WERI-Rb-1 (cell line): ENCODE measurements at regions not wholly inside any gene's neighbourhood (a gene's known extent, or its start where the extent isn't known, plus 50 kb on each side); places are given as distances from the start of the nearest gene placed in this dataset.
"Not testable (repeated sequence)": the region's sequence is repeated elsewhere in the genome, so short reads cannot be mapped to it uniquely, and the experiment has no call there.

ENCODE experiments used
- DNase-seq: peaks from one replicate; pipeline ENCODE4 v3.0.0-alpha.2; 2020
- H3K27ac ChIP-seq: fragments of 250-450 bp; sonication (Bioruptor Pico); 2 replicates; pipeline ENCODE4 v1.5.1; 2020; ENCODE audit warnings: mild to moderate bottlenecking, moderate library complexity
- H3K27me3 ChIP-seq: fragments of 250-450 bp; sonication (Bioruptor Pico); 2 replicates; pipeline ENCODE4 v1.5.1; 2021; ENCODE audit warnings: mild to moderate bottlenecking, low read depth, moderate library complexity; ENCODE audit not compliant: insufficient read depth, severe bottlenecking
- H3K36me3 ChIP-seq: fragments of 250-450 bp; sonication (Bioruptor Pico); 2 replicates; pipeline ENCODE4 v1.5.1; 2020; ENCODE audit warnings: mild to moderate bottlenecking, moderate library complexity
- H3K4me3 ChIP-seq: 2 replicates; pipeline ENCODE4 v1.5.1; 2011; ENCODE audit warnings: low read depth, mild to moderate bottlenecking, control low read depth, low read length
- H3K9me3 ChIP-seq: fragments of 250-450 bp; sonication (Bioruptor Pico); 2 replicates; pipeline ENCODE4 v1.5.1; 2021; ENCODE audit warnings: mild to moderate bottlenecking, moderate library complexity; ENCODE audit not compliant: severe bottlenecking

DNA sequence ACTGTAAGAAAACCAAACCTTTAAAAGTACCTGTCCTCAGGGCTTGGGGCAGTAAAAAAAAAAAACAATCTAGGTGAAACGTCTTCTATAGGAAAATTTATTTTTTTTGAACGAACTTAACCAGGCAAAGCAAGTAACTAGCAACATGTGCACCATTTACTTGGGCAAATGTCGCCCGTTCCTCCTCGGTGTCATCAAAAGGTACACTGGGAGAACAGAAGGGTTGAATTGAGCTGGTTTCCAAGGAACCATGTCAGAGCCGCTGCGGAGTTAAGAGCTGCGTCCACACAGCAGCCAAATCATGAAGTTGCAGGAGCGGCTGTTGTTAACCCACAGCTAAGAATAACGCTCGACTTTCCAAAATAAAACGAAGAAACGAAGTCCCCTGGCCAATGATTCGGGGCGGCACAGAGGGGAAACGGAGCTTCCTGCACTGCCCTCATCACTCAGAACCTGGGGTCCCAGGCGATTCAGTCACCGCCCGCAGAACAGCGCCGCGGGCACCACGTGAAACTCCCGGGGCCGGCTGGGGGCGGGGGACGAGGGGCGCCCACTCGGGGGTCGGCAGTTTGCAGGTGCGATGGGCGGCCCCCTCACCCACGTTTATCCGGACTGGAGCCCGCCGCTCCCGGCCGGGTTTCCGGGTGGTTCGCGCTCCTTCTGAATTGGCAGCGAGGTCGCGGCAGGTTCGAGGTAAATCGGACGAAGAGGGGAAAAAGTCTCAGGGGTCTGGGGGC, 53.6 kb upstream of the PLGLB1 start:
- peak overlapping the region; percentile 54 for H3K4me3 ChIP-seq
- not testable (repeated sequence) for H3K27ac ChIP-seq
- DNase-seq: peak; percentile 15

GRCh38 chr2:87075791-87076252, 54.2 kb upstream of the PLGLB1 start:
- not testable (repeated sequence) for H3K36me3 ChIP-seq, H3K9me3 ChIP-seq, H3K27me3 ChIP-seq
- DNase-seq: peak; percentile 40
- peak overlapping the region; percentile 80 for H3K27ac ChIP-seq
- H3K4me3 ChIP-seq: peak overlapping the region; percentile 60

More for the DNA sequence above, 53.6 kb upstream of the PLGLB1 start:
- not testable (repeated sequence) for H3K36me3 ChIP-seq, H3K9me3 ChIP-seq, H3K27me3 ChIP-seq

DNA sequence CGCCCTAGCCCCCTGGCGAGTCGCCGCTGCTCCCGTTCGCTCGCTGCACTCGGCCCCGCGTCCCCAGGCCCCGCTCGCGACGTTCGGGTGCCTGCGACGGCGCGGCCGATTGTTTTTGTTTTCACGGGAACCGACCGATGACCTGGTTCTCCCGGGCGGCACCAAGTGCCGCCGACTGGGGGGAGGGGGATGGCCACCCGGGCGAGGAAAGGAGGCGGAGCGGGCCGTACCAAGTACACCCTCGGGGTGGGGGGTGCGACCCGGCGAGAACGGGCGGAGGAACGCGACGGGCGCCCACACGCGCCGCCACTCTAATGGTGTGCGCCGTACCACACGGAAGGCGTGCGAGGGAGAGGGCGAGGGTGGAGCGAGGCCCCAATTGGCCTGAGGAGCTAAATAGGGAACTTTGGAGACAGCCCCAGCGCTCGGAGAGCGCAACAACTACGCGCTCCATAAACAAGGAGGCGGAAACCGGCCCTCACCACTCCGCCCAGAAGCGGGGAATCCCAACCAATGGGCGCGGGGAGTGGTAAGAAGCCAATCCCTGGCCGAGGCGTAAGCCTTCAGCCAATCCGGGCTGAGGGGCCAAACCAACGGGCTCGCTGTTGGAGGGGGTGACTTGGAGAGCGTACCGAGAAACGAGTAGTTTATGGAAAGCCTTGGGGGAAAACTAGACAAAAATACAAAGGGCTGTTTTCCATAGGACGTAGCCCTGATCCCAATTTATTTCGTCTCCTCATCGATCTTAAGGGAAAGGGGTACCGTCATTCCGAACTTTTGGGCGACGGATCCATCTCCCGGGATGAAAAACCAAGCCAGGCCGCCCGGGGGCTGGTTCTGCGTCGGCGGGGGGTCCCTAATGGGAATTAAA, 54.8 kb upstream of the PLGLB1 start:
- DNase-seq: peak; percentile 93
- Histone ChIP-seq H3K27ac (peak overlapping the region; percentile 86), H3K4me3 (peak overlapping the region; percentile 60)
- H3K9me3 ChIP-seq, H3K27me3 ChIP-seq, H3K36me3 ChIP-seq: not testable (repeated sequence)

- Histone ChIP-seq H3K27ac (peak overlapping the region; percentile 86), H3K4me3 (peak overlapping the region; percentile 60)
- not testable (repeated sequence) for H3K9me3 ChIP-seq, H3K27me3 ChIP-seq, DNase-seq, H3K36me3 ChIP-seq
These were observed 55.4 kb upstream of the PLGLB1 start for GRCh38 chr2:87077124-87077446.

DNA sequence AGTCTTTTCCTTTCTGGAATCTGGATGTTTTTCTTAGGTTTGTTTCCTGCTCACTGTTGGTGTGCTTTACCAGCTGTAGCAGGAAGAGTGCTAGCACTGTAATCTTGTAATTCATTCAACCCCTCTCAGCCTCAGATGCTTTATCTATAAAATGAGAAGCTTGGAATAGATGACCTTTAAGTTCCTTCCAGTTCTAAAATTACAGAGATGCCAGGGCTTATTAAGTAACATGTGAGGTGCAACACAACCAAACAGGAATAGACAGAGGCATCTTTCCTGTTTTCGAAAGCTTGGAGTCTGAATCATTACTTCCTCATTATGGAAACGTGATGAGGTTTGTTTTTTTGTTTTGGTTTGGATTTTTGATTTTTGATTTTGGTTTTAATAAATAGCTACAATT, 60.1 kb upstream of the PLGLB1 start:
- not testable (repeated sequence) for H3K27ac ChIP-seq, H3K4me3 ChIP-seq, DNase-seq

GRCh38 chr2:87088079-87088478, 66.4 kb upstream of the PLGLB1 start:
- not testable (repeated sequence) for H3K27ac ChIP-seq, H3K36me3 ChIP-seq, DNase-seq, H3K4me3 ChIP-seq, H3K9me3 ChIP-seq, H3K27me3 ChIP-seq

More for the DNA sequence above, 60.1 kb upstream of the PLGLB1 start:
- H3K36me3 ChIP-seq, H3K9me3 ChIP-seq, H3K27me3 ChIP-seq: not testable (repeated sequence)

- DNase-seq, H3K27me3 ChIP-seq, H3K36me3 ChIP-seq: not testable (repeated sequence)
These were observed 67.8 kb upstream of the PLGLB1 start for GRCh38 chr2:87089401-87089800.

GRCh38 chr2:87093252-87093651, 71.6 kb upstream of the PLGLB1 start:
- H3K4me3 ChIP-seq, H3K9me3 ChIP-seq, H3K36me3 ChIP-seq, DNase-seq, H3K27ac ChIP-seq, H3K27me3 ChIP-seq: not testable (repeated sequence)

More at GRCh38 chr2:87089401-87089800, 67.8 kb upstream of the PLGLB1 start:
- H3K4me3 ChIP-seq, H3K9me3 ChIP-seq, H3K27ac ChIP-seq: not testable (repeated sequence)

DNA sequence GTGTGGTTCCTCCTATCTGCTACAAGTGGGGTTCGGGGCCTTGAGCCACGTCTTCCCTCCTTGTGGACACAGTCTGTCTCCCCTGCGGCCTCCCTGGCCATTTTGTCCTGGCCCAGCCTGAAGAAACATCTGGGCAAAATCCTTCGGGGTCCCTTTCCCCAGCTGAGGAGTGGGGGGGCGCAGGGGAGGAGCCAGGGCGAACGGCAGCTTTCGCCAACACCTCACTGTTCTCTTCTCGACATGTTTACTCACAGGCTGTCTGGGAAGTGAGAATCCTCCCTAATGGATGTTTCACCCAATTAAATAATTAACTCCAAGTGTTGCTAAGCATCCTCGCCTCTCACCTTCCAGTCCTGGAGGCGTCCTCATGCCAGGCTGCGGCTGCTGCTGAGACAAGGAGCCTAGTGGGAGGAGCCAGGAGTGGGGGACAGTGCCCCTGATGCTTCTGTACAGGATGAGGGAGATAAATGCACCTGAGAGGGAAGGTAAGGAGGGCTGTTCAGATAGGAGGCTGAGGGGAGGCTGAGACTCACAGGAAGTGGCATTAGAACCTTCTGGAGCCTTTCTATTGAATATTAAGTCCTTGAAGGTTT, 72.4 kb upstream of the PLGLB1 start:
- H3K9me3 ChIP-seq, DNase-seq, H3K4me3 ChIP-seq, H3K36me3 ChIP-seq, H3K27me3 ChIP-seq, H3K27ac ChIP-seq: not testable (repeated sequence)

- not testable (repeated sequence) for H3K27me3 ChIP-seq, H3K9me3 ChIP-seq, H3K36me3 ChIP-seq, H3K27ac ChIP-seq, H3K4me3 ChIP-seq, DNase-seq
These were observed 74.2 kb upstream of the PLGLB1 start for GRCh38 chr2:87095804-87096203.

DNA sequence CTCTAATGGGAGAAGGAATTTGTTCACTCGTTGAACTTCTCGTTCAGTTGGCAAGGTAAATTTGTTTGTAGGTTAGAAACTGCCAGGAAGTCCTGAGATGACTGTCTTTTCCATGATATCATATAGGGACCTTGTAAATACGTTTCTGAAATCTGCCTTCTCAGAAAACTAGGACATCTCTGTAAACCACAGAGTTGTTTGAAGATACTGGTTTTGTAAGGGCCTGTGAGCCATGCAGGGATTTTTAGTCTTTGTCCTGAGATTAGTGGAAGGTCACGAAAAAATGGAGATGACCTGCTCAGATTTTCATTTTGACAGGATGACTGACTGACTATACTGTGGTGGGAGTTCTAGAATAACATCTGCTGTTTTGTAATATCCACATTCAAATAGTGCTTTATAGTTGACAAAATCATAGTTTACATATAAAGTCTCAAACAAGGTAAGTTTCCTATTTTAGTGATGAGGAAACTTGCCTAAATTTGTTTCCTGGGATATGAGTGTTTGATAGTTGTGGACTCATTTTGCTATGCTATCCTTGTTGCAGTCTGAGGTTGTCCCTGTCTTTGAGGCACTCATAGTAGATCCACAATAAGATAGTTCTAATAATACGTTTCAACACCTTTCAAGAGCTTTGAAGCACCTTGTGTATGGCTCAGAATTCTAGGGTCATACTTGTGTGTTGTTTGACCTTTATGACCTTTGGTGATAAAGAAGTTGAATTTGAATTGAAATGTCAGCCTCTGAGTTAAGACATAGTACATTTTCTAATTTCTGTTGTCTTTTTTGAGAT, 107.3 kb upstream of the PLGLB1 start:
- not testable (repeated sequence) for H3K27me3 ChIP-seq, H3K9me3 ChIP-seq, H3K27ac ChIP-seq, H3K36me3 ChIP-seq, DNase-seq, H3K4me3 ChIP-seq

GRCh38 chr2:87132577-87132976, 110.9 kb upstream of the PLGLB1 start:
- not testable (repeated sequence) for DNase-seq, H3K4me3 ChIP-seq, H3K36me3 ChIP-seq, H3K27me3 ChIP-seq, H3K27ac ChIP-seq, H3K9me3 ChIP-seq

DNA sequence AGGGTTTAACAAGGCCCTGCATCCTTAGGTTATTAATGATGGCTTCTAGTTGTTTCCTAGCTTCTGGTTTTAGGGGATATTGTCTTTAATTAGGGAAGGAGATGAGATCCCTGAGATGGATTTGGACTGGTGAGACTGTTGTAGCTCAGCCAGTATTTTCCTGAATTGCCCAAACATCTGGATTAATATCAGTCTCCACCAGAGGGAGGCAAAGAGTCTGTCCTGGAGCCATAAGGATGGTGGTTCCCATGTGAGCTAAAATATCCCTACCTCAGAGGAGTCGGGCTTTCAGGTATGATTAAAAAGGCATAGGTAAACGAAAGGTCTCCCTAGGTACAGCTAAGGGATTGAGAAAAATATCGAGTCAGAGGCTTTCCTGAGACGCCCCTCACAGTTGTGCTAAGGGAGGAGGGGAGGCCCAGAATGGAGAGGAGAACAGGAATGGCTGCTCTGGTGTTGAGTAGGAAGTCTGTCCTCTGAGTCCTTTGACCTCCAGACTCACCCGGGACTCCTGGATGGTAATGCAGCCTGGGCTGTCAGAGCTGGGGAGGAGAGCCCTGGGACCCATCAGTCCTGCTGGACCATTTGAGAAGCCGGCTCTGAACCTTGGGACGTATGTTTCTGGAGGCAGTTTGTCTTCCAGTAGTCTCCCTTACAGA, 130.3 kb upstream of the PLGLB1 start:
- not testable (repeated sequence) for DNase-seq, H3K27me3 ChIP-seq, H3K36me3 ChIP-seq, H3K9me3 ChIP-seq, H3K4me3 ChIP-seq, H3K27ac ChIP-seq
